ENCODE measurements at regions not wholly inside any gene's neighbourhood (a gene's known extent, or its start where the extent isn't known, plus 50 kb on each side); places are given as distances from the start of the nearest gene placed in this dataset.

GRCh38 chr20:42003380-42003779, 385.2 kb upstream of the CHD6 start:
- TF ChIP-seq CTCF (IDR thresholded peaks at IDR 0.05): no peak
- no peak for TF ChIP-seq POLR2AphosphoS5 (IDR thresholded peaks at IDR 0.05)
- no peak for TF ChIP-seq EP300 (IDR thresholded peaks at IDR 0.05; ENCODE audit: low read depth)
